ENCODE measurements at regions not wholly inside any gene's neighbourhood (a gene's known extent, or its start where the extent isn't known, plus 50 kb on each side); places are given as distances from the start of the nearest gene placed in this dataset.

GRCh38 chr17:65381152-65381551 lies 180.3 kb downstream of the AXIN2 start:
- DNase-seq (ENCODE audit: low read depth, low spot score): no peak
- H3K27me3 ChIP-seq (ENCODE audit: control insufficient read depth, insufficient read depth, low read length): peaks cover 8% of the 10 kb centered on the region
- CTCF ChIA-PET: no interaction called here
- H3K9me3 ChIP-seq (ENCODE audit: control insufficient read depth, insufficient read depth, low read length): no peaks in the 10 kb centered on the region
- POLR2A ChIA-PET: no interaction called here
- H3K27ac ChIP-seq (ENCODE audit: low read depth, low read length): no peak overlapping the region
- no peak overlapping the region for H3K4me3 ChIP-seq (ENCODE audit: low read depth, low read length)
- TF ChIP-seq CTCF (IDR thresholded peaks at IDR 0.05; ENCODE audit: low read depth, low read length): no peak

DNA sequence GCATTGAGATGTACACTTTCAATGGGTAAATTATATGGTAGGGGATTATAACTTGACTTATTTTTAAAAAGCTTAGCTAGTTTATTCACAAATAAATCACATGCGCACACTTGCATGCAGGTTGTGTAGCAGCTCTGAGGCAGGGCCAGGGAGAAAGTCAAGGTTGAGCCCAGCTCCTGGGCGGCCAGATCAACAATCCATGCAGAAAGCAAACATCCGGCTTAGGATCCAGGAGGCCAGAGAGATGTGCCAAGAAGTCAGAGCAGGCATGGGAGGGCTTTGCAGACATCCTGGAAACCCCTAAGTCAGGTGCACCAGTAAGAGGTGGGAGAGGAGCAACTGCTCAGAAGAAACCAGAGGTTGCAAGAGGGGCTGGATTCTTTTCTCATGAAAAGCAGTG lies 186.5 kb downstream of the AXIN2 start:
- Histone ChIP-seq H3K9me3 (ENCODE audit: control insufficient read depth, insufficient read depth, low read length) (no peaks in the 10 kb centered on the region; the same call in 1 of the 2 replicates), H3K4me3 (ENCODE audit: low read depth, low read length) (no peak overlapping the region), H3K27me3 (ENCODE audit: control insufficient read depth, insufficient read depth, low read length) (peaks cover 23% of the 10 kb centered on the region), H3K27ac (ENCODE audit: low read depth, low read length) (no peak overlapping the region)
- CTCF ChIA-PET: no interaction called here
- no peak for DNase-seq (ENCODE audit: low read depth, low spot score)
- no peak for TF ChIP-seq CTCF (IDR thresholded peaks at IDR 0.05; ENCODE audit: low read depth, low read length)
- POLR2A ChIA-PET: no interaction called here

DNA sequence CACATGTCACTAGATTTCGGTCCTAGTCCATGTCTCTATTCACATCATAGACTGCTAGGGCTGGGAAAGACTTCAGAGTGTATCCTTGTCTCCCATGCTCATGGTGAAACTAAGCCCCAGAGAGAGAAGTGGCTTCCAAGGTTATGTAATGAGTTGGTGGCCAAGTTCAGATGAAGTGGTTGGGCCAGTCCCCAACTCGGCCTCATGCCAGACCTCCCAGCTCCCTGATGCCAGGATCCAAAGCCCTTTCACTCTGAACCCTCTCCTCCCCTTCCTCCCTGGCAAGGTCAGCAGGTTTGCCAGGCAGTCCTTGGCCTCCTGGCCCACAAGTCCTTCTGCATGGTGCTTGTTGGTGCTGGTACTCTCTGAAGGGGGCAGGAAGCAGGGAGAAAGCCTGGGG lies 189.7 kb downstream of the AXIN2 start:
- H3K27me3 ChIP-seq (ENCODE audit: control insufficient read depth, insufficient read depth, low read length): peaks cover 26% of the 10 kb centered on the region
- POLR2A ChIA-PET: no interaction called here
- no peak overlapping the region for H3K4me3 ChIP-seq (ENCODE audit: low read depth, low read length)
- no peak overlapping the region for H3K27ac ChIP-seq (ENCODE audit: low read depth, low read length)
- TF ChIP-seq CTCF (IDR thresholded peaks at IDR 0.05; ENCODE audit: low read depth, low read length): no peak
- no peaks in the 10 kb centered on the region; the same call in 1 of the 2 replicates for H3K9me3 ChIP-seq (ENCODE audit: control insufficient read depth, insufficient read depth, low read length)
- no peak for DNase-seq (ENCODE audit: low read depth, low spot score)
- CTCF ChIA-PET: no interaction called here

- Histone ChIP-seq H3K4me3 (ENCODE audit: low read depth, low read length) (no peak overlapping the region), H3K27me3 (ENCODE audit: control insufficient read depth, insufficient read depth, low read length) (peaks cover 26% of the 10 kb centered on the region), H3K9me3 (ENCODE audit: control insufficient read depth, insufficient read depth, low read length) (no peaks in the 10 kb centered on the region; the same call in 1 of the 2 replicates), H3K27ac (ENCODE audit: low read depth, low read length) (no peak overlapping the region)
- DNase-seq (ENCODE audit: low read depth, low spot score): no peak
- POLR2A ChIA-PET: no interaction called here
- TF ChIP-seq CTCF (IDR thresholded peaks at IDR 0.05; ENCODE audit: low read depth, low read length): no peak
- CTCF ChIA-PET: no interaction called here
These were observed 190.7 kb downstream of the AXIN2 start for GRCh38 chr17:65370669-65371131.

DNA sequence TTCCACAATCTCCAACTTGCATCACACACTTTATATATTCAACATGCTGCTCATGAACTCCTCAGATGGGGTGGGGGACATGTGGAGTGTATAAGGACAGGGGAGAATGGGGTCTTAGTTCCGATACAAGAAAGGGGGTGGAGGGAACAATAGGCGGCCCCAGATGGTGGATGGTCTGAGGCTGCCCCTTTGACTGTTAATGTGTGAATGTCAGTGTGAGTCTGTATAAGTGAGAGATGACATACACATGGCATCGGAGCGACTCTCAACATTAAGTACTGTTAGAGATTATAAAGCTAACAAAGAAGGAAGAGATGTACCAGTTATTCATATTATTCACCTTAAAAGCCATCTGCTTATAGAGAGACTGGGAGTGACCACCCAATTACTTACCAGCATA lies 193.1 kb downstream of the AXIN2 start:
- no peak overlapping the region for H3K4me3 ChIP-seq (ENCODE audit: low read depth, low read length)
- no peaks in the 10 kb centered on the region; the same call in 1 of the 2 replicates for H3K9me3 ChIP-seq (ENCODE audit: control insufficient read depth, insufficient read depth, low read length)
- TF ChIP-seq CTCF (IDR thresholded peaks at IDR 0.05; ENCODE audit: low read depth, low read length): no peak
- ChIA-PET POLR2A (no interaction called here), CTCF (no interaction called here)
- no peak for DNase-seq (ENCODE audit: low read depth, low spot score)
- peaks cover 24% of the 10 kb centered on the region for H3K27me3 ChIP-seq (ENCODE audit: control insufficient read depth, insufficient read depth, low read length)
- H3K27ac ChIP-seq (ENCODE audit: low read depth, low read length): no peak overlapping the region
